ENCODE measurements at regions not wholly inside any gene's neighbourhood (a gene's known extent, or its start where the extent isn't known, plus 50 kb on each side); places are given as distances from the start of the nearest gene placed in this dataset.

DNA sequence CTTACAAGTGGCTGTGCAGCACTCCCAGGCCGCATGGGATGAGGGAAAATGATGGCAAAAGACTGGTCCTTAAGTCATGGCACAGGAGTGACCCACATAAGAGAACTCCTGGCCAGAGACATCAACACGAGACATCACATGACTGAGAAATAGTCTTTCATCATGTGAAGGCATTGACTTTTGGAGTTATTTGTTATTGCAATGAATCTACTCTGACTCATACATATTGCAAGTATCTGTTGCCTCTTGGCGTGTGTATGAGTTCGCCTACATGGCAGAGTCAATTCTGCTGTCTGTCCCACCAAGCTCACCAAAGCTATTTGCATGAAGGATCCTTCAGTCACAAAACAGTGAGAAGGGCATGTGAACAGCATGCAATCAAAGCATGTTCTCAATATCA, 59.7 kb upstream of the HABP2 start:
- H3K4me1 Mint-ChIP-seq = no peaks in the 10 kb centered on the region
- no peaks in the 10 kb centered on the region for H3K36me3 Mint-ChIP-seq
- ATAC-seq (no peak), DNase-seq (no peak)
- H3K27me3 ChIP-seq (ENCODE audit: control insufficient read depth, insufficient read depth, low read length) = no peaks in the 10 kb centered on the region
- H3K9me3 ChIP-seq (ENCODE audit: control insufficient read depth, insufficient read depth, low read length) = no peaks in the 10 kb centered on the region
- H3K27ac ChIP-seq (ENCODE audit: low read length) = no peak overlapping the region
- no peak overlapping the region for H3K4me3 ChIP-seq (ENCODE audit: low read length)
- WGBS (ENCODE audit: insufficient coverage) = 91% methylated on average over 4 of the region's 4 CpGs
- H3K36me3 ChIP-seq (ENCODE audit: control insufficient read depth, insufficient read depth, low read length) = no peaks in the 10 kb centered on the region
- peaks cover 2 to 14% of the 10 kb centered on the region in 2 donors for H3K27me3 Mint-ChIP-seq (ENCODE audit: low read depth in 2 of 2)
- intact Hi-C loops (cut with micrococcal nuclease) = no loop called here
- H3K27ac Mint-ChIP-seq = no peak overlapping the region
- no peak overlapping the region for H3K4me3 Mint-ChIP-seq
- no peaks in the 10 kb centered on the region for H3K4me1 ChIP-seq (ENCODE audit: control insufficient read depth, insufficient read depth, low read length)
- TF ChIP-seq, protein P1, sequence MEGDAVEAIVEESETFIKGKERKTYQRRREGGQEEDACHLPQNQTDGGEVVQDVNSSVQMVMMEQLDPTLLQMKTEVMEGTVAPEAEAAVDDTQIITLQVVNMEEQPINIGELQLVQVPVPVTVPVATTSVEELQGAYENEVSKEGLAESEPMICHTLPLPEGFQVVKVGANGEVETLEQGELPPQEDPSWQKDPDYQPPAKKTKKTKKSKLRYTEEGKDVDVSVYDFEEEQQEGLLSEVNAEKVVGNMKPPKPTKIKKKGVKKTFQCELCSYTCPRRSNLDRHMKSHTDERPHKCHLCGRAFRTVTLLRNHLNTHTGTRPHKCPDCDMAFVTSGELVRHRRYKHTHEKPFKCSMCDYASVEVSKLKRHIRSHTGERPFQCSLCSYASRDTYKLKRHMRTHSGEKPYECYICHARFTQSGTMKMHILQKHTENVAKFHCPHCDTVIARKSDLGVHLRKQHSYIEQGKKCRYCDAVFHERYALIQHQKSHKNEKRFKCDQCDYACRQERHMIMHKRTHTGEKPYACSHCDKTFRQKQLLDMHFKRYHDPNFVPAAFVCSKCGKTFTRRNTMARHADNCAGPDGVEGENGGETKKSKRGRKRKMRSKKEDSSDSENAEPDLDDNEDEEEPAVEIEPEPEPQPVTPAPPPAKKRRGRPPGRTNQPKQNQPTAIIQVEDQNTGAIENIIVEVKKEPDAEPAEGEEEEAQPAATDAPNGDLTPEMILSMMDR (IDR thresholded peaks at IDR 0.05) = no peak
- no peaks in the 10 kb centered on the region for H3K9me3 Mint-ChIP-seq

DNA sequence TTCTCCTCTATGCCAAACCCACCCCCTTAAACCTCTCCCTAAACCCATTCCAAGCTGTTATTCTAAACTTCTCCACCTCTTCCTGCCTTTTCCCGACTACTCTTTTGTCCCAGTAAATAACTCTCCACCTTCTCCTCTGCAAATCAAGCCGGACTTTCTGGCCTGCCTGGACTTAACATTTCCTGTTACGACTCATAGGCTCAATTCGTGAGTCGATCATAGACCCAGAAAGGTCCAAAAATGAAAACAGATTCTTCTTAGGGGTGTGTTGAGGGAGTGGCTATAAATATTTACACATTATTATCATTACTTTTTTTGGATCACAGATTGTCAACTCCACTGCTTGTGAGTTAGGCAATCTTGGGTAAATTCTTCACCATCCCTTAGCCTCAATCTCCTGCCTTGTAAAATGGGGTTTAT, 59.0 kb upstream of the HABP2 start:
- H3K4me1 Mint-ChIP-seq = no peaks in the 10 kb centered on the region
- no peaks in the 10 kb centered on the region for H3K36me3 ChIP-seq (ENCODE audit: control insufficient read depth, insufficient read depth, low read length)
- no peaks in the 10 kb centered on the region for H3K9me3 Mint-ChIP-seq
- H3K27ac Mint-ChIP-seq = no peak overlapping the region
- no peaks in the 10 kb centered on the region for H3K9me3 ChIP-seq (ENCODE audit: control insufficient read depth, insufficient read depth, low read length)
- intact Hi-C loops (cut with micrococcal nuclease) = no loop called here
- no peak overlapping the region for H3K4me3 Mint-ChIP-seq
- no peak overlapping the region for H3K4me3 ChIP-seq (ENCODE audit: low read length)
- no peak overlapping the region for H3K27ac ChIP-seq (ENCODE audit: low read length)
- 92% methylated on average over 5 of the region's 5 CpGs for WGBS (ENCODE audit: insufficient coverage)
- no peaks in the 10 kb centered on the region for H3K4me1 ChIP-seq (ENCODE audit: control insufficient read depth, insufficient read depth, low read length)
- TF ChIP-seq, protein P1 (IDR thresholded peaks at IDR 0.05) = no peak
- no peak for DNase-seq
- H3K27me3 Mint-ChIP-seq (ENCODE audit: low read depth in 2 of 2) = peaks cover 0 to 14% of the 10 kb centered on the region in 2 donors
- no peaks in the 10 kb centered on the region for H3K27me3 ChIP-seq (ENCODE audit: control insufficient read depth, insufficient read depth, low read length)
- ATAC-seq = no peak
- no peaks in the 10 kb centered on the region for H3K36me3 Mint-ChIP-seq

DNA sequence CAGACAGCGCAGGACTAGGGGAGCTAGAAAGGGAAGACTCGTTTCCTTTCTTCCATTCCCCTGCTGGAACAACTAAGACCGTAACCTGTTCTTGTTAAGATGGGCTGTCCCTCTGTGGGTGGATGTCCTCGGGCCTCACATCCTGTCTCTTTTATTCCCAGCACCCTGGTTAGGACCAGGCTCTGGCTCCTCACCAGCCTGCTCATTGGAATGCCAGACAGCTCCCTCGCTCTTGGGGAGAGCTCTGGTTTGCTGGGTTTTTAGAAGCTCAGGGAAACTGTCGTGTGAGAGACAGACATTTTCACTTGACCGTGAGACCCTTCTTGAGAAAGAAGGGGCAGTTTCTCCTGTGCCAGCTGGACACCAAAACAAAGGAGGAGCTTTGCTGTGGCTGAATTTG, 58.1 kb upstream of the HABP2 start:
- Histone ChIP-seq H3K9me3 (ENCODE audit: control insufficient read depth, insufficient read depth, low read length) (no peaks in the 10 kb centered on the region), H3K27me3 (ENCODE audit: control insufficient read depth, insufficient read depth, low read length) (no peaks in the 10 kb centered on the region), H3K27ac (ENCODE audit: low read length) (no peak overlapping the region), H3K36me3 (ENCODE audit: control insufficient read depth, insufficient read depth, low read length) (no peaks in the 10 kb centered on the region), H3K4me3 (ENCODE audit: low read length) (no peak overlapping the region), H3K4me1 (ENCODE audit: control insufficient read depth, insufficient read depth, low read length) (no peaks in the 10 kb centered on the region)
- Mint-ChIP-seq H3K9me3 (no peaks in the 10 kb centered on the region), H3K27ac (no peak overlapping the region), H3K27me3 (ENCODE audit: low read depth in 2 of 2) (peaks cover 0 to 14% of the 10 kb centered on the region in 2 donors), H3K4me1 (no peaks in the 10 kb centered on the region), H3K4me3 (no peak overlapping the region), H3K36me3 (no peaks in the 10 kb centered on the region)
- DNase-seq (no peak), ATAC-seq (no peak)
- TF ChIP-seq, protein P1 (IDR thresholded peaks at IDR 0.05) = no peak
- WGBS (ENCODE audit: insufficient coverage) = 85% methylated on average over 7 of the region's 7 CpGs
- intact Hi-C loops (cut with micrococcal nuclease) = no loop called here

DNA sequence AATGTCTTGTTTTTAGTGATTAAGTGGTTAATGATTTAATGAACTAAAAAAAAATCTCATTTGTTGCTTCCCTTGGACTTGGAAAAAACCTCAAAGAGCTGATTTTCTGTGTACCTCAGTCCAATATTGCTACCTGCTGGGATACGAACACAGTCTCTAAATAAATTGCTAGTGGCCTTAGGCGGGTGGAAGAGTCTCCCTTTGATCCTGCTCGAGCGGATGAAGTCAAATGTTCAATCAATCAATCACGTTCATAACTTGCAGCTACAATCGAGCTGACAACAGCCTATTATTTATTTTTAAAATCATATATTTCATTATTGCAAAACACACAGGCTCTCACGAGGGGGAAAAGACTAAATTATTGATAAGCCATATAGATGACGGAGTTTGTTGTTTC, 57.3 kb upstream of the HABP2 start:
- H3K4me3 ChIP-seq (ENCODE audit: low read length) = no peak overlapping the region
- no peaks in the 10 kb centered on the region for H3K9me3 Mint-ChIP-seq
- no peak overlapping the region for H3K27ac ChIP-seq (ENCODE audit: low read length)
- H3K27ac Mint-ChIP-seq = no peak overlapping the region
- peaks cover 1 to 14% of the 10 kb centered on the region in 2 donors for H3K27me3 Mint-ChIP-seq (ENCODE audit: low read depth in 2 of 2)
- no peaks in the 10 kb centered on the region for H3K4me1 ChIP-seq (ENCODE audit: control insufficient read depth, insufficient read depth, low read length)
- no peaks in the 10 kb centered on the region for H3K4me1 Mint-ChIP-seq
- no peak overlapping the region for H3K4me3 Mint-ChIP-seq
- no peaks in the 10 kb centered on the region for H3K9me3 ChIP-seq (ENCODE audit: control insufficient read depth, insufficient read depth, low read length)
- TF ChIP-seq, protein P1 (IDR thresholded peaks at IDR 0.05) = no peak
- H3K36me3 Mint-ChIP-seq = no peaks in the 10 kb centered on the region
- intact Hi-C loops (cut with micrococcal nuclease) = no loop called here
- H3K27me3 ChIP-seq (ENCODE audit: control insufficient read depth, insufficient read depth, low read length) = no peaks in the 10 kb centered on the region
- 88% methylated on average over 8 of the region's 8 CpGs for WGBS (ENCODE audit: insufficient coverage)
- no peaks in the 10 kb centered on the region for H3K36me3 ChIP-seq (ENCODE audit: control insufficient read depth, insufficient read depth, low read length)
- ATAC-seq = no peak
- DNase-seq = no peak

All from natural killer cell (primary cell).